BJ (cell line): ENCODE measurements at regions not wholly inside any gene's neighbourhood (a gene's known extent, or its start where the extent isn't known, plus 50 kb on each side); places are given as distances from the start of the nearest gene placed in this dataset.
A peak's percentile ranks its signal among the peaks of the same experiment; 100 is the strongest.

ENCODE experiments used
- CTCF ChIA-PET: fragments of 350-600 bp; formaldehyde crosslinking; extraction: SDS; loops from one replicate; lab custom pipeline; 2021; ENCODE audit warnings: antibody characterized with exemption, inconsistent platforms; lab: Yijun Ruan, JAX
- POLR2A ChIA-PET: fragments of 300-600 bp; sonication (Branson Sonifier 250); formaldehyde crosslinking; extraction: SDS; loops from one replicate; lab custom pipeline; 2021; ENCODE audit warnings: antibody characterized with exemption; lab: Charles Lee
- DNase-seq: peaks from one replicate; pipeline ENCODE4 v3.0.0-alpha.2; 2011; ENCODE audit warnings: low read depth
- H3K27me3 ChIP-seq: 2 replicates; pipeline ENCODE4 v1.6.0; 2011; ENCODE audit warnings: low read length; ENCODE audit not compliant: control insufficient read depth, insufficient read depth
- H3K36me3 ChIP-seq: 2 replicates; pipeline ENCODE4 v1.5.1; 2011; ENCODE audit warnings: low read length; ENCODE audit not compliant: control insufficient read depth, insufficient read depth
- H3K4me3 ChIP-seq: 2 replicates; pipeline ENCODE4 v1.5.1; 2011; ENCODE audit warnings: low read depth, mild to moderate bottlenecking, control low read depth, low read length
- TF ChIP-seq, protein P1 (sequence below): IDR thresholded peaks from 2 replicates; pipeline ENCODE4 v1.5.1; 2011; ENCODE audit warnings: low read depth, mild to moderate bottlenecking, control low read depth, inconsistent platforms, low read length, moderate library complexity; ENCODE audit not compliant: insufficient read depth

DNA sequence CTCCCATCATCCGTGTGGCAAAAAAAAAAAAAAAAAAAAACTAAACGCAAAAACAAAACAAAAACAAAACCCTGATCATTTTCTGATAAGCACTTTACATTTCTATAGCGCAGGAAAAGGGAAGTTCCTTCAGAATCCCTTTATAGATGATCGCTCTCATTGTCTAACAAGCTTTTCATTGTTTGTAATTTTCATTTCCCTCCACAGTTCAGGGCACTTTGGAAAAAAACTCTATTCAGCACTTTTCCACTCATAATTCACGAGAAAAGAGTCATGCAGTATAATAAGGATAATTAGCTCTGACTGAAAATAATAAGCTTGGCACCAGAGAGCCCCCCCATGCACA, 89.4 kb upstream of the ATXN1 start:
- ChIA-PET CTCF (interaction anchor here (0.7 to 1.2 kb wide), 2 partner anchors 19 to 87 kb away, joined by 3 to 5 read pairs; no protein-coding TSS in a partner anchor), POLR2A (no interaction called here)
- H3K36me3 ChIP-seq = no peaks in the 10 kb centered on the region
- DNase-seq = no peak
- H3K27me3 ChIP-seq = no peaks in the 10 kb centered on the region
- H3K4me3 ChIP-seq = no peak overlapping the region
- TF ChIP-seq, protein P1, sequence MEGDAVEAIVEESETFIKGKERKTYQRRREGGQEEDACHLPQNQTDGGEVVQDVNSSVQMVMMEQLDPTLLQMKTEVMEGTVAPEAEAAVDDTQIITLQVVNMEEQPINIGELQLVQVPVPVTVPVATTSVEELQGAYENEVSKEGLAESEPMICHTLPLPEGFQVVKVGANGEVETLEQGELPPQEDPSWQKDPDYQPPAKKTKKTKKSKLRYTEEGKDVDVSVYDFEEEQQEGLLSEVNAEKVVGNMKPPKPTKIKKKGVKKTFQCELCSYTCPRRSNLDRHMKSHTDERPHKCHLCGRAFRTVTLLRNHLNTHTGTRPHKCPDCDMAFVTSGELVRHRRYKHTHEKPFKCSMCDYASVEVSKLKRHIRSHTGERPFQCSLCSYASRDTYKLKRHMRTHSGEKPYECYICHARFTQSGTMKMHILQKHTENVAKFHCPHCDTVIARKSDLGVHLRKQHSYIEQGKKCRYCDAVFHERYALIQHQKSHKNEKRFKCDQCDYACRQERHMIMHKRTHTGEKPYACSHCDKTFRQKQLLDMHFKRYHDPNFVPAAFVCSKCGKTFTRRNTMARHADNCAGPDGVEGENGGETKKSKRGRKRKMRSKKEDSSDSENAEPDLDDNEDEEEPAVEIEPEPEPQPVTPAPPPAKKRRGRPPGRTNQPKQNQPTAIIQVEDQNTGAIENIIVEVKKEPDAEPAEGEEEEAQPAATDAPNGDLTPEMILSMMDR = no peak

GRCh38 chr6:16849988-16850680, 88.9 kb upstream of the ATXN1 start:
- Histone ChIP-seq H3K36me3 (no peaks in the 10 kb centered on the region), H3K27me3 (no peaks in the 10 kb centered on the region), H3K4me3 (no peak overlapping the region)
- TF ChIP-seq, protein P1 = no peak
- CTCF ChIA-PET = interaction anchor here (0.7 to 1.2 kb wide), 2 partner anchors 20 to 87 kb away, joined by 3 to 5 read pairs; no protein-coding TSS in a partner anchor
- POLR2A ChIA-PET = interaction anchor here (0.6 kb wide), 1 partner anchor 69 kb away, joined by 4 read pairs; no protein-coding TSS in a partner anchor
- no peak for DNase-seq

DNA sequence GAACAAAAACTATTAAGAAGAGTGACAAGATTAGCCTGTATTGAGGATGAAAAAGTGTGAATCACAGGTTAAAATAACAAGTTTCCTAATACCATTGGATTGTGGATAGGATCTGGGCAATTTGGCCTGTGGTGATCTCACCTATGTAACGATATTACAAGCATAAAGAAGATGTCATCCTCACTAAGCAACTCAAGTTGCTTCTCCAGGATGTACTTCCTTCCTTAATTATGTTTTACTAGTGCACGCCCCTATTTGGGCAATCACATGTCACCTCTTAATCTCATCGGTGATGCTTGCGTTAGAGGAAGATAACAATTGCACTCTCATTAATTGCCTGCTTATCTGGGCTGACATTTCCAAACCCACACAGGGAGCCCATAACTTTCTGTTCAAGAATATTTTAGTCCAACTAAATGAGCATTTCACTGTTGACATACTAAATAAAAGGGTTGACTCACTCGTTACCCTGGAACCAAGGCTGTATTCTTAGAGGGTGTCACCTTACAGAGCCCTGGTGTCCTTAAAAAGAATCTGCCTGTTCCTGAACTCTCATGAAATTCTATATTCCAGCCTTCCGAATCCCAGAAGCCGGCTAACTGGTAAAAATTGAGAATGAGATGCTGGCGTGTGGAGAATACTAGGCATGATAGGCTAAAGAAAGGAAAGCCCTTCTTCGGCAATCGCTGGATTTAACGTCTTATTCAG, 88.2 kb upstream of the ATXN1 start:
- DNase-seq = peak; percentile 85
- TF ChIP-seq, protein P1 = no peak
- ChIA-PET POLR2A (interaction anchor here (0.6 kb wide), 1 partner anchor 70 kb away, joined by 4 read pairs; no protein-coding TSS in a partner anchor), CTCF (interaction anchor here (0.6 to 1.2 kb wide), 2 partner anchors 20 to 235 kb away, joined by 3 read pairs; no protein-coding TSS in a partner anchor)
- no peaks in the 10 kb centered on the region for H3K27me3 ChIP-seq
- H3K4me3 ChIP-seq = no peak overlapping the region
- no peaks in the 10 kb centered on the region for H3K36me3 ChIP-seq

DNA sequence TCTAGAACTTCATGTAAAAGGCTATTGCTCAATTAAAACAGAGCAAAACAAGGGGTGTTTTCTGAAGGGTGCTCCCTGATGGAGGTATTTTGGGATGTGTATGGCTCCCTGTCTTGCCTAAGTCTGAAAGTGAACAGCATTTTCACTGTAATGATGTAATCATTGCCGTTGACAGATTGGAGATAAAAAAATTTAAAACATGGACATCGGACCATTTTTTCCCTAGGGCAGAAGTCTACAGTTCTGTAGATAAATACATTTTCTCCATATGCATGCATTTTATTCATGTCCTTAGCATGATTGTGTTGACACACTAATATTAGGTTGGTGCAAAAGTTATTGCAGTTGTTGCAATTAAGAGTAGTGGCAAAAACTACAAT, 85.1 kb upstream of the ATXN1 start:
- Histone ChIP-seq H3K36me3 (no peaks in the 10 kb centered on the region), H3K4me3 (no peak overlapping the region), H3K27me3 (no peaks in the 10 kb centered on the region)
- CTCF ChIA-PET = interaction anchor here (1.2 kb wide), 1 partner anchor 83 kb away, joined by 3 read pairs; no protein-coding TSS in a partner anchor
- no peak for DNase-seq
- TF ChIP-seq, protein P1 = no peak
- POLR2A ChIA-PET = no interaction called here

DNA sequence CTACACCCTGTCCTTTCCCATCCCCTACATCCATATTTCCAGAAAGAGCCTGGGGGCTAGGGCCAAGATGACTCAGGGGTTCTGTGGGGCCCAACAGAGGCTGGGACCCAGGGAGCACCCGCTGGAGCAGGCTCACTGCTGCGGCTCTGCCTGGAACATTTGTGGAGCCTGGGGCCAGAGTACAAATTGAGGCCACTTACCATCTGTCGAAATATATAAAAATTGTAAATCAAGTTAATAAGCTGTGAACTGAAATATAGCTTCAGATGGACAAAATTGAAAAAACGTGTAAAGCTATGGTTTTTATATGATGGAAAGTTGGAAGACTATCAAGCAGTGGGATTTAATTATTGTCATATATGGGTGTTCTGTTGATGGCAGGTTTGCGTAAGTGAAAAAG, 82.9 kb upstream of the ATXN1 start:
- ChIA-PET POLR2A (no interaction called here), CTCF (interaction anchor here (0.6 kb wide), 1 partner anchor 70 kb away, joined by 3 read pairs; no protein-coding TSS in a partner anchor)
- Histone ChIP-seq H3K27me3 (no peaks in the 10 kb centered on the region), H3K36me3 (no peaks in the 10 kb centered on the region), H3K4me3 (no peak overlapping the region)
- TF ChIP-seq, protein P1 = no peak
- DNase-seq = no peak
